Esophagus muscularis mucosa (tissue), 4 donors: ENCODE measurements at regions not wholly inside any gene's neighbourhood (a gene's known extent, or its start where the extent isn't known, plus 50 kb on each side); places are given as distances from the start of the nearest gene placed in this dataset.

Experiments
- DNase-seq: peaks from one replicate; pipeline ENCODE4 v3.0.0-alpha.2; 2017; ENCODE audit errors: extremely low spot score
- H3K27ac ChIP-seq, 4 donors: fragments of 200-600 bp; sonication (generic); replicated peaks in 1 of 4; 1 replicate in 3 of 4; 2 replicates in 1 of 4; pipeline ENCODE4 v1.5.1; 2016 to 2019; ENCODE audit warnings: mild to moderate bottlenecking in 1 of 4
- H3K27me3 ChIP-seq, 4 donors: fragments of 200-600 bp; sonication (generic); one replicate each; pipeline versions ENCODE4 v1.5.1 to v1.6.0; 2016 to 2019
- H3K36me3 ChIP-seq, 4 donors: fragments of 200-600 bp; sonication (generic); one replicate each; pipeline ENCODE4 v1.5.1; 2016 to 2019
- H3K4me1 ChIP-seq, 4 donors: fragments of 200-600 bp; sonication (generic); one replicate each; pipeline ENCODE4 v1.5.1; 2016 to 2019
- H3K4me3 ChIP-seq, 4 donors: fragments of 200-600 bp; sonication (generic); 1 replicate in 2 of 4; 2 replicates in 2 of 4; pipeline ENCODE4 v1.5.1; 2016 to 2019; ENCODE audit warnings: mild to moderate bottlenecking in 4 of 4, moderate library complexity in 1 of 4
- H3K9me3 ChIP-seq, 4 donors: fragments of 200-600 bp; sonication (generic); 1 replicate in 3 of 4; 2 replicates in 1 of 4; pipeline ENCODE4 v1.5.1; 2016 to 2019
- EP300 ChIP-seq: sonication (generic); formaldehyde crosslinking; IDR thresholded peaks from one replicate; pipeline ENCODE4 v1.6.1; 2017; ENCODE audit warnings: antibody characterized with exemption
- POLR2A ChIP-seq: fragments of 450-650 bp; IDR thresholded peaks from one replicate; pipeline ENCODE4 v1.6.1; 2017; ENCODE audit warnings: antibody characterized with exemption, moderate library complexity, mild to moderate bottlenecking, low read depth
- POLR2AphosphoS5 ChIP-seq, 2 donors: sonication (generic); formaldehyde crosslinking; IDR thresholded peaks; one replicate each; pipeline ENCODE4 v1.6.1; 2017; ENCODE audit warnings: antibody characterized with exemption in 2 of 2
- WGBS: methylation state at CpG from one replicate; pipeline ENCODE4 v1.1.5; 2018; 5-methylcytosine and 5-hydroxymethylcytosine counted together
- intact Hi-C: fragments of 100-400 bp; cut with DNase I; formaldehyde crosslinking; loops from one replicate; pipeline ENCODE4 v1.15.1; 2023
- TF ChIP-seq, protein P1 (sequence below), 3 experiments: fragments of 200-600 bp in 2 of 3; fragments of 450-650 bp in 1 of 3; sonication (generic) in 2 of 3; IDR thresholded peaks; one replicate each; pipeline ENCODE4 v1.5.1; 2017 to 2019; ENCODE audit warnings: antibody characterized with exemption in 3 of 3, mild to moderate bottlenecking in 2 of 3, moderate library complexity in 1 of 3

GRCh38 chr20:40161391-40161790, 527.6 kb downstream of the MAFB start:
- intact Hi-C loops: loop anchor here (5.0 kb wide), 1 partner anchor 526 kb away; the partner anchor contains the start of gene MAFB
- DNase-seq: no peak
- TF ChIP-seq POLR2AphosphoS5 (IDR thresholded peaks at IDR 0.05) (no peak), POLR2A (no peak), EP300 (no peak)
- Histone ChIP-seq H3K27me3 (no peaks in the 10 kb centered on the region), H3K4me1 (no peaks in the 10 kb centered on the region), H3K27ac (no peak overlapping the region), H3K36me3 (no peaks in the 10 kb centered on the region), H3K4me3 (no peak overlapping the region), H3K9me3 (no peaks in the 10 kb centered on the region)

DNA sequence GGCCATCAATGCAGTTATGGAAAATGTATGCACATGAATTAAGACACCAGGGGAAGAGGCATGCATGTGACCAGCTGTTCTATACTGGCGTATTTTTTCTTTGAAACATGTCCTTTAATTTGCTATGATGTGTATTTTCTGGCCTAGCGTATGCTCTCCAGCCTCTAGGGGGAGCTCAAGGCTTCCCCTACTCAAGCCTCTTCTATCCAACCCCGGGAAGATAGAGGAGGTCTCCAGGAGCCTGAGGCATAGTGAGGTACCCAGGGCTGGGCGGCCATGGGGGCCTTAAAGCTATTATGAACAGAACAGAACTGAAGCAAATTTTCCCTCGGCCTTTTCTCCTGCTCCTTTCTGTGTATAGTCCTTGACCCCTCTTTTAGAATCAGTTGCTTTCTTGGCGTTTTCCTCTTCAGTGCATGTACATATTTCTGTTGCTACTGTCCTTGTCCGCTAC, 528.9 kb downstream of the MAFB start:
- Histone ChIP-seq H3K27ac (no peak overlapping the region), H3K36me3 (no peaks in the 10 kb centered on the region), H3K4me3 (no peak overlapping the region), H3K4me1 (no peaks in the 10 kb centered on the region), H3K27me3 (no peaks in the 10 kb centered on the region), H3K9me3 (no peaks in the 10 kb centered on the region)
- DNase-seq: no peak
- no peak for TF ChIP-seq EP300
- TF ChIP-seq, protein P1, sequence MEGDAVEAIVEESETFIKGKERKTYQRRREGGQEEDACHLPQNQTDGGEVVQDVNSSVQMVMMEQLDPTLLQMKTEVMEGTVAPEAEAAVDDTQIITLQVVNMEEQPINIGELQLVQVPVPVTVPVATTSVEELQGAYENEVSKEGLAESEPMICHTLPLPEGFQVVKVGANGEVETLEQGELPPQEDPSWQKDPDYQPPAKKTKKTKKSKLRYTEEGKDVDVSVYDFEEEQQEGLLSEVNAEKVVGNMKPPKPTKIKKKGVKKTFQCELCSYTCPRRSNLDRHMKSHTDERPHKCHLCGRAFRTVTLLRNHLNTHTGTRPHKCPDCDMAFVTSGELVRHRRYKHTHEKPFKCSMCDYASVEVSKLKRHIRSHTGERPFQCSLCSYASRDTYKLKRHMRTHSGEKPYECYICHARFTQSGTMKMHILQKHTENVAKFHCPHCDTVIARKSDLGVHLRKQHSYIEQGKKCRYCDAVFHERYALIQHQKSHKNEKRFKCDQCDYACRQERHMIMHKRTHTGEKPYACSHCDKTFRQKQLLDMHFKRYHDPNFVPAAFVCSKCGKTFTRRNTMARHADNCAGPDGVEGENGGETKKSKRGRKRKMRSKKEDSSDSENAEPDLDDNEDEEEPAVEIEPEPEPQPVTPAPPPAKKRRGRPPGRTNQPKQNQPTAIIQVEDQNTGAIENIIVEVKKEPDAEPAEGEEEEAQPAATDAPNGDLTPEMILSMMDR (IDR thresholded peaks at IDR 0.05): peak; percentile 51 to 68 (median 54)
- WGBS: 77% methylated on average over 7 of the region's 7 CpGs
- intact Hi-C loops: loop anchor here (5.0 kb wide), 1 partner anchor 527 kb away; the partner anchor contains the start of gene MAFB

- no peaks in the 10 kb centered on the region for H3K36me3 ChIP-seq
- H3K9me3 ChIP-seq: no peaks in the 10 kb centered on the region
- TF ChIP-seq EP300 (no peak), POLR2A (no peak), POLR2AphosphoS5 (IDR thresholded peaks at IDR 0.05) (no peak)
- TF ChIP-seq, protein P1 (IDR thresholded peaks at IDR 0.05): no peak
- intact Hi-C loops: no loop called here
- no peak overlapping the region for H3K4me3 ChIP-seq
- no peaks in the 10 kb centered on the region for H3K4me1 ChIP-seq
- H3K27me3 ChIP-seq: no peaks in the 10 kb centered on the region
- no peak overlapping the region for H3K27ac ChIP-seq
- 92% methylated on average over 5 of the region's 5 CpGs for WGBS
- no peak for DNase-seq
Observed at GRCh38 chr20:40159276-40159675, 529.8 kb downstream of the MAFB start.

GRCh38 chr20:40156600-40157317, 532.3 kb downstream of the MAFB start:
- H3K27ac ChIP-seq: no peak overlapping the region
- H3K4me1 ChIP-seq: no peaks in the 10 kb centered on the region
- WGBS: 56% methylated on average over 4 of the region's 4 CpGs
- intact Hi-C loops: no loop called here
- no peak overlapping the region for H3K4me3 ChIP-seq
- H3K9me3 ChIP-seq: no peaks in the 10 kb centered on the region
- no peaks in the 10 kb centered on the region for H3K27me3 ChIP-seq
- no peak for DNase-seq
- no peaks in the 10 kb centered on the region for H3K36me3 ChIP-seq
- TF ChIP-seq EP300 (no peak), POLR2AphosphoS5 (IDR thresholded peaks at IDR 0.05) (no peak), POLR2A (no peak)
- TF ChIP-seq, protein P1 (IDR thresholded peaks at IDR 0.05): no peak

- Histone ChIP-seq H3K9me3 (no peaks in the 10 kb centered on the region), H3K36me3 (no peaks in the 10 kb centered on the region), H3K4me3 (no peak overlapping the region), H3K4me1 (no peaks in the 10 kb centered on the region), H3K27me3 (no peaks in the 10 kb centered on the region), H3K27ac (no peak overlapping the region)
- intact Hi-C loops: no loop called here
- WGBS: 59% methylated on average over 2 of the region's 2 CpGs
- no peak for TF ChIP-seq EP300
- TF ChIP-seq POLR2A: no peak
- TF ChIP-seq, protein P1 (IDR thresholded peaks at IDR 0.05): no peak
- no peak for TF ChIP-seq POLR2AphosphoS5 (IDR thresholded peaks at IDR 0.05)
- no peak for DNase-seq
Observed at GRCh38 chr20:40154514-40154913, 534.5 kb downstream of the MAFB start.
